Activated CD8-positive, alpha-beta memory T cell treated with anti-CD3 and anti-CD28 coated beads, Interleukin-2, amount 50 U/mL, for 48 hours (primary cell): ENCODE measurements at regions not wholly inside any gene's neighbourhood (a gene's known extent, or its start where the extent isn't known, plus 50 kb on each side); places are given as distances from the start of the nearest gene placed in this dataset.
"Not testable (repeated sequence)": the region's sequence is repeated elsewhere in the genome, so short reads cannot be mapped to it uniquely, and the experiment has no call there.

Source experiments
- DNase-seq: peaks from one replicate; pipeline ENCODE4 v3.0.0-alpha.2; 2020

- no peak for DNase-seq
Measured at GRCh38 chr15:26020871-26021270, 157.7 kb upstream of the ATP10A start.

- no peak for DNase-seq
Measured at GRCh38 chr15:26017665-26018064, 154.5 kb upstream of the ATP10A start.

DNA sequence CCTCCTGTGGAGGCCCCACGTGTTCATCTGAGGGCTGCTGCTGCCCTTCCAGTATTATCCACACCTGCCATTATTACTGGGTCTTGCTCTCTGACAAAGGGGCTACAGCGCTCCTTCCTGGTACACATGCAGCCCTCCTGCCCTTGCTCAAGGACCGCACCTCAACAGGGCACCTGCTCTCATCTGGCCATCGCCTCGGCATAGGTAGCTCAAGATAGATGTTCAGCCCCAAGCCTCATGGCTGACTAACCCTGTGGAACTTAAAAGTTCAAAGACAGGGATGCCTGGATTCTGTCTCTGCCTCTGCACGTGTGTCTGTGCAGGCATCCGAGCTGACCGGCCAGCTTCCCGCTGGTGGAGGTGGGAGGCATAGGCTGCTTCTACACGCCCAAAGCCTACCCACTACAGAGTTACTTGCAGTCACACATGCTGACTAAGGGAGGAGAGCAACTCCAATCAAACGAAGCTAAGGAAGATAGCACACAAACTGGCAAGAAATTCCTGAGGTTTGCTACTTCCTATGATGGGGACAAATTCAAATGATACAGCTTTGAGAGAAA, 152.5 kb upstream of the ATP10A start:
- DNase-seq: no peak

GRCh38 chr15:26013981-26014380, 150.9 kb upstream of the ATP10A start:
- DNase-seq: no peak

GRCh38 chr15:26011916-26012315, 148.8 kb upstream of the ATP10A start:
- DNase-seq: no peak

- no peak for DNase-seq
Measured at GRCh38 chr15:26007151-26007550, 144.0 kb upstream of the ATP10A start.

- no peak for DNase-seq
Measured at GRCh38 chr15:26001201-26001600, 138.1 kb upstream of the ATP10A start.

DNA sequence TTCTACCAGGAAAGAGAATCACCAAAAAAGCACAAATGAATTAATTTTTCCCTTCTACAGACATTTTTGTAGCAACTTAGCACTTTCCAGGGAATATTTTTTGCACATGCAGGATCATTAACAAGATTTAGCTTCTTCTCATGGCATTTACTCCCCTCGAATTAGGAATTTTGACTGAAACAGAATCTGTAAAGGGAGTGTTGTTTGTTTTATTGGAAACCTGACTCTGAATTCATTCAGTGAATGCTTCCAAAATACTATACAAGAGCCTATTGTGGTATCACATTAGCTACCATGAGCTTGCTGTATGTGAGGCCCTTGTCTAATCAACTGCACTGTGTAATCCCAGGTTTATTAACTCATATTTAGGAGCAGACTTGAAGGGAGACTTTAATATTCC, 130.4 kb upstream of the ATP10A start:
- no peak for DNase-seq

DNA sequence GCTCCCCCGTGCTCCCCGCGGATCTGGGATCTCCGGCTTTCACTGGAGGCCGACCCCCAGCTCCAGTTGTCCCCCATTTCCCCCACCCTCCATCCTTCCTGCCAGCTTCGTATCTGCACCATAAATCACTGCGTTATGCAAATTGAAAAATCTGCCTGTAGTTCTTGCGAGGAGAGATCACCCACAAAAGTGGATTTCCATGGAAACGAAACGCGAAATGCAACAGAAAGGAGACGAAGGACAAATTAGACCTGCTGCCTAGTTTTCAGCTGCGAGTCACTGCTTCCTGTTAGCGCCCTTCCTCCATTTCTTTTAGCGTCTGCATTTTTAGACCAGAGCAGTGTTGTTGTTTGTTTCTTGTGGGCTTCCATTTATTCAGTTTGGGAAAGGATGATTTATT, 127.1 kb upstream of the ATP10A start:
- no peak for DNase-seq

DNA sequence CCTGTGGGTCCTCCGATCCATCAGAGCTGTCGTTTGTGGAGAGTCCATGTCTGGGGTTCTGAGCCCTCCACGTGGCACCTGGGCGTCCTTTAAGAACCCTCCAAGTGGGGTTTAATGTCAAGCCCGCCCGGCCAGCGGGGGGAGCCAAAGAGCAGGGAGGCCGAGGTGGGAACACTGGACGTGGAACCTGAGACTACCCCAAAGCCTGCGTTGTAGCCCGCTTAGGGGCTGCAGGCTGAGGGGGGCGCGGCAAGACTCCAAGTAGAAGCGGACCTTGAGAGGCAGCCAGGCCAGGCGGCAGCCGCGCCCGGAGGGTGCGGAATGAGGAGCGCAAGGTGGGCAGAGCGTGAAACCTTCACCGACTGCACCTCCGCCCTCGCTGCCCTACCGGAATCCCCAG, 126.2 kb upstream of the ATP10A start:
- DNase-seq: peak; percentile 60

- not testable (repeated sequence) for DNase-seq
Measured at GRCh38 chr15:25988716-25989115, 125.6 kb upstream of the ATP10A start.

GRCh38 chr15:25987638-25988037, 124.5 kb upstream of the ATP10A start:
- DNase-seq: no peak

- DNase-seq: no peak
Measured at GRCh38 chr15:25985165-25985564, 122.0 kb upstream of the ATP10A start.

- no peak for DNase-seq
Measured at GRCh38 chr15:25982736-25983135, 119.6 kb upstream of the ATP10A start.

DNA sequence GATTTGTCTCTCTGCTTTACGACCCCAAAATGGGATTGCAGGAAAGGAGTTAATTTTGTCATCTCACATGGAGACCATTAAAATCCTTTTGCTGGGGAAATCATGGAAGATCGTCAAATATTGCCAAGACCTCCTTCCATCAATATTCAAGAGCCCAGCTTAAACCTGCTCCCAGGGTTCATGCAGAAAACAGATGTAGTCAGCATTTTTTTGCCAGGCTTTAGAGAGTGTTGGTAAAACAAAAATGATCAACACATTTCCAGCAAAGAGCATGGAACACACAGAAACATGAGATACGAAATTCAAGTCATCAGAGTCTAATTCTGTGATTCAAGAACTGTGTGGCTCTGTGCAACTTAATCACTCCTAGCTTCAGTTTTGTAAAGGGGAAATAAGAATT, 118.0 kb upstream of the ATP10A start:
- no peak for DNase-seq

DNA sequence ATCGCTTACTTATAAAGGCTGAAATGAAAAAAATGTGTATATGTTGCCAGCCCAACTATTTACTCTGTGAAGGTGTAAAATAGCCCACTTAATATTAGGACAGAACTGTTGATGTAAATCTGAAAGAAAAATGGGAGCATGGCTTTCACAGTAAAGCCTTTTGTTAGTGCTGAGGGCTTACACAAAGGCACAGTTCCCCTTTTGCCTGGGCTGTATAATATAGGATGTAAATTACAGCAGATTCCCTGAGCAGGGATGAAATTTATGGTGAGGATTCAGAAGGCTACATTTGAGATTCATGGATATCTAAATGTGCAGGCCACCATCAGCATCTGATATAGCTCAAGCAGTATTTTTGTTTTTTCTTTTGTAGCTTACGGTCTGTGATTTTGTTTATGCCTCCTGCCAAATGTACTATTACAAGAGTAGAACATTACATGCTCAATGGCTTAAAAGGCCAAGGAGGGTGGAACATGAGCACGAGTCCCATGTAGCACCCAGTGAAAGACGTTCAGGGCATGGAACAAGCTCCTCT, 109.1 kb upstream of the ATP10A start:
- no peak for DNase-seq

- DNase-seq: no peak
Measured at GRCh38 chr15:25971053-25971452, 107.9 kb upstream of the ATP10A start.

GRCh38 chr15:25969886-25970285, 106.8 kb upstream of the ATP10A start:
- no peak for DNase-seq

DNA sequence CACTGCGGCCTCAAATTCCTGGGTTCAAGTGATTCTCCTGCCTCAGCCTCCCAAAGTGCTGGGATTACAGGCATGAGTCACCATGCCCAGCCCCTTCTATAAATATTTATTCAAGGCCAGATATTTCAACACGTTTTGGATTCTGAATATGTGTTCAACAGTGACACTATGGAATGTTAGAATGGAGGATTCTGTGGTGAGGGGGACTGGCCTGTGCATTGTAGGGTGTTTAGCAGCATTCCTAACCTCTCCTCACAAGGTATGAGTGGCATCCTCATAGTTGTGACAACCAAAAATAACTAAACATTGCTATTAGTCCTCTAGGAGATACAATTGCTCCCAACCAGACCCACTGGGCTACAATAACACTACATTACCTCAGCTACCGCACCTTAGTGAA, 104.0 kb upstream of the ATP10A start:
- no peak for DNase-seq

- no peak for DNase-seq
Measured at GRCh38 chr15:25965326-25965725, 102.2 kb upstream of the ATP10A start.

DNA sequence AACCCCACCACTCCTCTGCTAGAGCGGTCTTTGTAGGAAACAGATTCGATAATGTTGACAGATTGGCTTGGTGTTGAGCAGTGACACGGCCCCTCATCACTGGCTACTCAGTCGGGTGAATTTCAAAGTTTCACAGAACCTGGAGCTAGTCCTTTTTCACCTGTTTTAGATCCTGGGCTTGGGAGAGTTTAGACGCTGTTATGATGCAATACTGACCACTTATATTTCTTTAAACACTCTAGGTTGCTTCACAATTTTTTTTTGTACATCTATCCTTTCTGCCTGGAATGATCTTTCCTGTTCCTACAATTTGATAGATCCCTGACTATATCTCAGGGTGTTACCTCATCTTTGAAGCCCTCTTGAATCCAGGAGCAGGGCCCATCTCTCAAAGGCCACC, 97.1 kb upstream of the ATP10A start:
- DNase-seq: no peak

DNA sequence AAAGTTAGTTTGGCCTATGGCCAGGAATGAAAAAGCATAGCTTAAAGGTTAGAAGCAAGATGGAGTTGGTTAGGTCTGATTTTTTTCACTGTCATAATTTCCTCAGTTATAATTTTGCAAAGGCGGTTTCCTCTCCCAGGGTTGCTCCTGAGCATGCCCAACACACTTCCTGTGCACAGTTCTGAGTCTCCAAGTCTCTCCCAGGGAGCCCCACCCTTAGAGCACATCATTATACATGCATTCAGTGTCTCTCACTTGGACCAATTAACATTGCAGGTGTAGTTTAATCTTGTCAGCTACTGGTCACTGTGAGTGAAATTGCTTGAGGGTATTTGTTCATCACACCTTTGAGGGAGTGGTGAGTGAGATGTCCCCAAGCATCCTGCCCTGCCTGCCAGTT, 96.0 kb upstream of the ATP10A start:
- no peak for DNase-seq

DNA sequence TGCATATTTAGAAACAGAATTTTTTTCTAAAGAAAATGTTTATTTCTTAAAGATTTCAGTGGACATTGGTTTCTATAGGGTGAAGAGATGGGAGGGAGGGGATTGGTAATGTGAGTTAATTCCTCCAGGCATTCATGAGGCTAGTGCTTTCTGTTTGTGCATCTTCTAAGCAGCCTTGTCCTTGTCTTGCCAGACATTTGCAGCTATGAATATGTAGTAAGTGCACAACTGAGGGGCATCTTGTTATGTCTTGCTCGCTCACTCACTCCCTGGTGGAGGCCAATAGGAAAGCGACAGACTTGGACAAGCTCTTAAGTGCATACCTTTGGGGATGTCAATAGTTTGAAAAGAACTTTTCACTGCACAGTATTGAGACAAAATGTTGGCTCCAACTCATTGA, 92.5 kb upstream of the ATP10A start:
- no peak for DNase-seq

- DNase-seq: no peak
Measured at GRCh38 chr15:25954398-25954797, 91.3 kb upstream of the ATP10A start.

DNA sequence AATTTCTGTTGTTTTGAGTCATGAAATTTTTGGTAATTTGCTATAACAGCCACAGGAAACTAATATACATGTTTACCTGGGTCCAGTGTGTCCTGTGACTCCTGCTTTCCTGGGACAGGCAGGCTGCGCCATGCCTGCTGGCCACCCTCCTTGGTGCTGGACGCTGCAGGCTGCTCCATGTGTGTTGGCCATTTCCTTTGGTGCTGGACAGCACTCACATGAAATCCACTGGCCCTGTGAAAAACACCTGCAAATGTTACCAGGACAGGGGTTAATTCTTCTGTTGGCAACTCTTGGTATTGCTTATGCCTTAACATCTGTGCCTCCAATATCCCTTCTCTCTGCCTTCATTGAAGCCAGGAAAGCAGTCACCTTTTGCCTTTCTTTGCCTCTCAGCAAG, 86.9 kb upstream of the ATP10A start:
- no peak for DNase-seq
